Endothelial cell of umbilical vein (primary cell): ENCODE measurements at regions not wholly inside any gene's neighbourhood (a gene's known extent, or its start where the extent isn't known, plus 50 kb on each side); places are given as distances from the start of the nearest gene placed in this dataset.

Experiments used
- BruUV-seq: library from RNA; stranded (reverse); fragments of 400-500 nt; replicated peaks from 2 replicates; lab custom pipeline; 2021; lab: Mats Ljungman, UMichigan
- CTCF ChIA-PET: fragments of 300-600, 350-600 bp; sonication (Branson Sonifier 250); formaldehyde crosslinking; loops from one replicate; lab custom pipeline; 2021; ENCODE audit warnings: antibody characterized with exemption, inconsistent platforms; lab: Charles Lee
- POLR2A ChIA-PET: fragments of 300-600, 350-600 bp; sonication (Branson Sonifier 250); formaldehyde crosslinking; loops from one replicate; lab custom pipeline; 2021; ENCODE audit warnings: antibody characterized with exemption, inconsistent platforms; lab: Charles Lee
- DNase-seq: peaks from one replicate; pipeline ENCODE4 v3.0.0-alpha.2; 2011; ENCODE audit warnings: low read depth, low spot score
- FAIRE-seq: peaks from 2 replicates; lab custom pipeline; 2011; peaks lifted over from hg19 to GRCh38; lab: Jason Lieb, UNC
- H2AFZ ChIP-seq: 2 replicates; pipeline ENCODE4 v1.6.0; 2012; ENCODE audit warnings: low read depth, low read length, control low read depth, inconsistent platforms
- H3K27ac ChIP-seq: 2 replicates; pipeline ENCODE4 v1.5.1; 2011; ENCODE audit warnings: low read depth, mild to moderate bottlenecking, control low read depth, low read length, moderate library complexity; ENCODE audit not compliant: insufficient read depth
- H3K27me3 ChIP-seq, 2 experiments: 2 replicates each; pipeline versions ENCODE4 v1.6.0 to v1.6.1; 2011; ENCODE audit warnings: low read length in 2 of 2, mixed read lengths in 1 of 2; ENCODE audit not compliant: control insufficient read depth in 2 of 2, insufficient read depth in 2 of 2
- H3K36me3 ChIP-seq, 2 experiments: 2 replicates in 1 of 2; 3 replicates in 1 of 2; pipeline ENCODE4 v1.5.1; 2011; ENCODE audit warnings: low read length in 2 of 2, mild to moderate bottlenecking in 1 of 2, moderate library complexity in 1 of 2; ENCODE audit not compliant: control insufficient read depth in 2 of 2, insufficient read depth in 2 of 2; ENCODE audit errors: extremely low read depth in 1 of 2
- H3K4me1 ChIP-seq: 3 replicates; pipeline ENCODE4 v1.5.1; 2011; ENCODE audit warnings: mild to moderate bottlenecking, low read length; ENCODE audit not compliant: control insufficient read depth, insufficient read depth; ENCODE audit errors: extremely low read depth
- H3K4me2 ChIP-seq: 2 replicates; pipeline ENCODE4 v1.6.1; 2011; ENCODE audit warnings: low read length, control low read depth, mixed read lengths; ENCODE audit not compliant: insufficient read depth
- H3K4me3 ChIP-seq, 3 experiments: fragments of 200-600 bp in 1 of 3; sonication (generic), shearing (Covaris generic) in 1 of 3; replicated peaks in 1 of 3; 2 replicates each; pipeline ENCODE4 v1.5.1; 2011 to 2016; ENCODE audit warnings: control low read depth in 3 of 3, low read length in 3 of 3, mild to moderate bottlenecking in 2 of 3, inconsistent platforms in 1 of 3, low read depth in 1 of 3, moderate library complexity in 1 of 3; ENCODE audit not compliant: insufficient read depth in 1 of 3
- H3K79me2 ChIP-seq: 2 replicates; pipeline ENCODE4 v1.6.0; 2012; ENCODE audit warnings: low read length, inconsistent platforms; ENCODE audit not compliant: control insufficient read depth, insufficient read depth
- H3K9ac ChIP-seq: replicated peaks from 2 replicates; pipeline ENCODE3; 2011; ENCODE audit warnings: low read length, control low read depth; ENCODE audit not compliant: insufficient read depth; ENCODE audit errors: extremely low read depth
- H3K9me1 ChIP-seq: replicated peaks from 3 replicates; pipeline ENCODE4 v1.6.0; 2011; ENCODE audit warnings: mild to moderate bottlenecking, low read length; ENCODE audit not compliant: control insufficient read depth, insufficient read depth; ENCODE audit errors: extremely low read depth
- H3K9me3 ChIP-seq: replicated peaks from 2 replicates; pipeline ENCODE4 v1.5.1; 2012; ENCODE audit warnings: low read length, inconsistent platforms; ENCODE audit not compliant: control insufficient read depth, insufficient read depth
- H4K20me1 ChIP-seq: replicated peaks from 2 replicates; pipeline ENCODE3; 2011; ENCODE audit warnings: mild to moderate bottlenecking, low read length; ENCODE audit not compliant: control insufficient read depth, insufficient read depth; ENCODE audit errors: extremely low read depth
- EZH2 ChIP-seq: IDR thresholded peaks from 2 replicates; pipeline ENCODE4 v1.6.1; 2012; ENCODE audit warnings: borderline replicate concordance, low read depth, mild to moderate bottlenecking, moderate library complexity, low read length, inconsistent platforms; ENCODE audit not compliant: severe bottlenecking
- GATA2 ChIP-seq: IDR thresholded peaks from 2 replicates; pipeline ENCODE4 v1.7.0; 2011; ENCODE audit warnings: low read depth, mild to moderate bottlenecking, moderate library complexity, mixed read lengths, low read length; ENCODE audit not compliant: insufficient read length, insufficient read depth
- JUN ChIP-seq: IDR thresholded peaks from 2 replicates; pipeline ENCODE4 v1.6.1; 2011; ENCODE audit warnings: borderline replicate concordance, low read depth; ENCODE audit not compliant: insufficient read length, insufficient read depth
- MYC ChIP-seq: IDR thresholded peaks from one replicate; pipeline ENCODE4 v1.6.1; 2011; ENCODE audit warnings: mild to moderate bottlenecking, low read depth, low read length
- POLR2A ChIP-seq: IDR thresholded peaks from 2 replicates; pipeline ENCODE4 v1.6.1; 2012; ENCODE audit warnings: low read depth, mild to moderate bottlenecking, control low read depth, low read length
- POLR2AphosphoS5 ChIP-seq: IDR thresholded peaks from 2 replicates; pipeline ENCODE4 v1.6.1; 2012; ENCODE audit warnings: low read depth, mild to moderate bottlenecking, control low read depth, low read length, moderate library complexity; ENCODE audit not compliant: insufficient read depth
- dilution Hi-C: fragments of 300-500 bp; cut with MboI; formaldehyde crosslinking; loops from one replicate; pipeline ENCODE4 v1.15.0; 2019; ENCODE audit warnings: low sequenced_read_pairs; ENCODE audit not compliant: extremely low pct_ligation_motif_present
- intact Hi-C: fragments of 100-400 bp; cut with micrococcal nuclease; formaldehyde crosslinking; loops from one replicate; pipeline ENCODE4 v1.10.0; 2022
- TF ChIP-seq, protein P1 (sequence below), 2 donors: IDR thresholded peaks; 1 replicate in 1 of 2; 2 replicates in 1 of 2; pipeline ENCODE4 v1.5.1; 2011; ENCODE audit warnings: low read length in 2 of 2, mild to moderate bottlenecking in 2 of 2, moderate library complexity in 2 of 2, control low read depth in 1 of 2, inconsistent platforms in 1 of 2, low read depth in 1 of 2; ENCODE audit not compliant: insufficient read depth in 1 of 2; ENCODE audit errors: extremely low read depth in 1 of 2
- TF ChIP-seq, protein P2 (sequence below): IDR thresholded peaks from 2 replicates; pipeline ENCODE4 v1.6.1; 2011; ENCODE audit not compliant: insufficient read depth, insufficient read length

DNA sequence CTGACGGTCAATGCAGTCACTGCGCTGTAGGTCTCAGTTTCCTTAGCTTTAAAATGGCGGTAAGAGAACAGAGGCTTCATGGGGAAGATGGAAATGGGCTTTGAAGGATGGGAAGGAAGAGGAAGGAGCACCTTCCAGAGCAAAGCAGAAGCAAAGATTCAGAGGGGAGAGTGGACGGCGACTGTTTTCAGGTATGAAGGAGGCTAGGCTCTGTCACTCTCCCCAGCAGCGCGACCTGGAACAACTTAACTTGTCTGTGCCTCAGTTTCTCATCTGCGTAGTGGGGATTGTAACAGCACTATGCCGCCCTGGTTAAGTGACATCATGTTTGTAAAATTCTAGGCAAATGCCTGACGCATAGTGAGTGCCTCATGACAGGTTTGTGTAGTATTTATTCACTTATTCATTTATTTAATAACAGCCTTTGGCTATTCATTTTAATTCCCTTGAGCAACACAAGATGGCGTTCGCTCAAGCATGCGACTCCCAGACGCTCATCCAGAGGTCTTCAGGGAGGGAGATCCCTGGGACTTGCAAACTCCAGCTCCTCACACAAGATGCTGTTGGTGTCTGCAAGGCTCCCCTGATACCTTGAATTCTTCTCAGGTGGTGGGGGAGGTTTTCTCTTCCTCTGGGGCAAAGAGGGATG, 336.3 kb downstream of the DYSF start:
- Histone ChIP-seq H3K4me1 (no peaks in the 10 kb centered on the region), H4K20me1 (no peaks in the 10 kb centered on the region), H3K27me3 (peaks cover 2 to 3% of the 10 kb centered on the region in 2 experiments), H3K36me3 (no peaks in the 10 kb centered on the region), H3K4me2 (no peak overlapping the region), H3K9me1 (no peaks in the 10 kb centered on the region), H2AFZ (no peak overlapping the region), H3K9me3 (no peaks in the 10 kb centered on the region), H3K4me3 (no peak overlapping the region), H3K27ac (no peak overlapping the region), H3K9ac (no peak overlapping the region), H3K79me2 (no peaks in the 10 kb centered on the region)
- no peak for DNase-seq
- ChIA-PET POLR2A (no interaction called here), CTCF (interaction anchor here (1.0 to 1.5 kb wide), 4 partner anchors 9 to 361 kb away, joined by 4 to 9 read pairs (median 4); no protein-coding TSS in a partner anchor)
- no peak for TF ChIP-seq POLR2A
- TF ChIP-seq, protein P1, sequence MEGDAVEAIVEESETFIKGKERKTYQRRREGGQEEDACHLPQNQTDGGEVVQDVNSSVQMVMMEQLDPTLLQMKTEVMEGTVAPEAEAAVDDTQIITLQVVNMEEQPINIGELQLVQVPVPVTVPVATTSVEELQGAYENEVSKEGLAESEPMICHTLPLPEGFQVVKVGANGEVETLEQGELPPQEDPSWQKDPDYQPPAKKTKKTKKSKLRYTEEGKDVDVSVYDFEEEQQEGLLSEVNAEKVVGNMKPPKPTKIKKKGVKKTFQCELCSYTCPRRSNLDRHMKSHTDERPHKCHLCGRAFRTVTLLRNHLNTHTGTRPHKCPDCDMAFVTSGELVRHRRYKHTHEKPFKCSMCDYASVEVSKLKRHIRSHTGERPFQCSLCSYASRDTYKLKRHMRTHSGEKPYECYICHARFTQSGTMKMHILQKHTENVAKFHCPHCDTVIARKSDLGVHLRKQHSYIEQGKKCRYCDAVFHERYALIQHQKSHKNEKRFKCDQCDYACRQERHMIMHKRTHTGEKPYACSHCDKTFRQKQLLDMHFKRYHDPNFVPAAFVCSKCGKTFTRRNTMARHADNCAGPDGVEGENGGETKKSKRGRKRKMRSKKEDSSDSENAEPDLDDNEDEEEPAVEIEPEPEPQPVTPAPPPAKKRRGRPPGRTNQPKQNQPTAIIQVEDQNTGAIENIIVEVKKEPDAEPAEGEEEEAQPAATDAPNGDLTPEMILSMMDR (IDR thresholded peaks at IDR 0.05; ENCODE audit: extremely low read depth in 1 of 2, insufficient read depth in 1 of 2, low read depth in 1 of 2, low read length in 2 of 2), result no peak
- dilution Hi-C loops, result no loop called here
- BruUV-seq, result no TSS peak
- intact Hi-C loops, result no loop called here
- no peak for FAIRE-seq

DNA sequence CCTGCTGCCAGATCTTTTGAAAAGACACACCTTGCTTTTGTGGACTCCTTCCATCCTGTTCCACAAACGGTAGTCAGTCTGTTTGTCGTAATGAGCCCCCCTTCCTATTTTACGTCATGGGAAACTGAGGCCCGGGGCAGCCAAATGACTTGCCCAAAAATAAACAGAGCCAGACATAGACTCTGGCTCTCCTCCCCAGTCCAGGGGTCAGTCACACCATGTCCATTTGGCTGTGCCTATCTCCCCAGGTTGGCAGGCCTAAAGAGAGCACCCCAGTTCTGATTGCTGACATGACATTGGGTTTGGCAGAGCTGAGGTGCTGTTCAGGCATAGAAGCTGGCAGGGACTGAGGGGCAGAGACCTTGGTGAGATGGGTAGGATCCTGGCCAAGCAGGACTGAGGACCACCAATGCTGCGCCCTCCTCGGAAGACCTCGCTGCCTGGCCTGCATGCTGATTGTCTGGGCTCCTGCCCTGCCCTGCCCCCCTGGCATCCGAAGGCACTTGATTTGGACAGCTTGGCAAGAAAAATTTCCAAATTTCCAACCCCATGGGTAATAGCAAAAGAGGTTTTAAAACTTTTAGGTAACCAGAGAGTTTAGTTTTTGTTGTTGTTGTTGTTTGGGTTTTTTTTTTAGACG, 335.4 kb downstream of the DYSF start:
- H3K9me3 ChIP-seq, result no peaks in the 10 kb centered on the region
- H3K4me2 ChIP-seq, result no peak overlapping the region
- DNase-seq (no peak), FAIRE-seq (no peak)
- BruUV-seq, result no TSS peak
- ChIA-PET POLR2A (no interaction called here), CTCF (interaction anchor here (1.2 to 2.7 kb wide), 2 partner anchors 9 to 178 kb away, joined by 3 to 20 read pairs; no protein-coding TSS in a partner anchor)
- dilution Hi-C loops, result no loop called here
- H3K79me2 ChIP-seq, result no peaks in the 10 kb centered on the region
- H3K4me3 ChIP-seq, result no peak overlapping the region
- no peak overlapping the region for H3K9ac ChIP-seq
- no peak overlapping the region for H2AFZ ChIP-seq
- H3K27me3 ChIP-seq, result peaks cover 2 to 3% of the 10 kb centered on the region in 2 experiments
- no peaks in the 10 kb centered on the region for H4K20me1 ChIP-seq
- no peaks in the 10 kb centered on the region for H3K36me3 ChIP-seq
- no peaks in the 10 kb centered on the region for H3K9me1 ChIP-seq
- TF ChIP-seq MYC, result no peak
- TF ChIP-seq JUN, result no peak
- TF ChIP-seq, protein P2, sequence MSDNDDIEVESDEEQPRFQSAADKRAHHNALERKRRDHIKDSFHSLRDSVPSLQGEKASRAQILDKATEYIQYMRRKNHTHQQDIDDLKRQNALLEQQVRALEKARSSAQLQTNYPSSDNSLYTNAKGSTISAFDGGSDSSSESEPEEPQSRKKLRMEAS, result no peak
- no peak for TF ChIP-seq POLR2AphosphoS5
- no peak for TF ChIP-seq GATA2
- no peak for TF ChIP-seq EZH2
- intact Hi-C loops, result no loop called here
- no peaks in the 10 kb centered on the region for H3K4me1 ChIP-seq
- no peak overlapping the region for H3K27ac ChIP-seq
